Neural progenitor cell (in vitro differentiated cells): ENCODE measurements at regions not wholly inside any gene's neighbourhood (a gene's known extent, or its start where the extent isn't known, plus 50 kb on each side); places are given as distances from the start of the nearest gene placed in this dataset.

Experiments
- EZH2 ChIP-seq: fragments of 200-600 bp; sonication (generic); IDR thresholded peaks from 2 replicates; pipeline ENCODE4 v1.6.1; 2017; ENCODE audit warnings: antibody characterized with exemption, mild to moderate bottlenecking, moderate library complexity
- TF ChIP-seq, protein P1 (sequence below): fragments of 200-600 bp; sonication (generic); IDR thresholded peaks from 2 replicates; pipeline ENCODE4 v1.5.1; 2017; ENCODE audit warnings: antibody characterized with exemption, mild to moderate bottlenecking

DNA sequence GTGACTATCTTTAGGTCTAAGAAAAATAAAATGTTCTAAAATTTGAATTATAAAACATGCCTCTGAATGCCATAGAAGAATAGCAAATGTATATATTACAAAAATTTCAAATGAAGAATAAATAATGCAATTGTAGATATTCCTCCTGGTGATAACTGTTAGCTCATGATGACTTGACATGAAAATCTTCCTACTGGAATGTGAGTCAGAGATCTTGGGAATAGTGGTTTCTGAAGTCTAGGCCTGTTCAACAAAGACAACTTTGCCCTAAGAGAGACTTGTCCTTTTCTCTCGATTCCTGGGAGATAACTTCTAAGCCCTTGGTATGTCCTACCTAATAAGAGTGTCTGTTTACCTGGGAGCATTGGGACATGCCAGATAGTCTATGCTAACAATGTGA lies 746.3 kb upstream of the RIOK2 start:
- TF ChIP-seq, protein P1, sequence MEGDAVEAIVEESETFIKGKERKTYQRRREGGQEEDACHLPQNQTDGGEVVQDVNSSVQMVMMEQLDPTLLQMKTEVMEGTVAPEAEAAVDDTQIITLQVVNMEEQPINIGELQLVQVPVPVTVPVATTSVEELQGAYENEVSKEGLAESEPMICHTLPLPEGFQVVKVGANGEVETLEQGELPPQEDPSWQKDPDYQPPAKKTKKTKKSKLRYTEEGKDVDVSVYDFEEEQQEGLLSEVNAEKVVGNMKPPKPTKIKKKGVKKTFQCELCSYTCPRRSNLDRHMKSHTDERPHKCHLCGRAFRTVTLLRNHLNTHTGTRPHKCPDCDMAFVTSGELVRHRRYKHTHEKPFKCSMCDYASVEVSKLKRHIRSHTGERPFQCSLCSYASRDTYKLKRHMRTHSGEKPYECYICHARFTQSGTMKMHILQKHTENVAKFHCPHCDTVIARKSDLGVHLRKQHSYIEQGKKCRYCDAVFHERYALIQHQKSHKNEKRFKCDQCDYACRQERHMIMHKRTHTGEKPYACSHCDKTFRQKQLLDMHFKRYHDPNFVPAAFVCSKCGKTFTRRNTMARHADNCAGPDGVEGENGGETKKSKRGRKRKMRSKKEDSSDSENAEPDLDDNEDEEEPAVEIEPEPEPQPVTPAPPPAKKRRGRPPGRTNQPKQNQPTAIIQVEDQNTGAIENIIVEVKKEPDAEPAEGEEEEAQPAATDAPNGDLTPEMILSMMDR: no peak
- TF ChIP-seq EZH2: no peak
